K562 (cell line): ENCODE measurements at regions not wholly inside any gene's neighbourhood (a gene's known extent, or its start where the extent isn't known, plus 50 kb on each side); places are given as distances from the start of the nearest gene placed in this dataset.

ENCODE experiments used
- CREB1 ChIP-seq, 2 experiments: sonication (generic) in 1 of 2; formaldehyde crosslinking in 1 of 2; IDR thresholded peaks; 2 replicates each; pipeline versions ENCODE4 v1.6.1 to v1.8.0; 2012 to 2022; ENCODE audit warnings: inconsistent platforms in 1 of 2, mild to moderate bottlenecking in 1 of 2, missing genetic modification reagents in 1 of 2, moderate library complexity in 1 of 2
- JUNB ChIP-seq: fragments of 450-650 bp; formaldehyde crosslinking; conservative IDR thresholded peaks from 2 replicates; pipeline ENCODE4 v1.4.0; 2020; ENCODE audit warnings: mild to moderate bottlenecking
- MEF2A ChIP-seq: IDR thresholded peaks from 2 replicates; pipeline ENCODE4 v1.6.1; 2011; ENCODE audit warnings: low read depth, mild to moderate bottlenecking, low read length, moderate library complexity; ENCODE audit not compliant: control insufficient read depth
- ZNF174 ChIP-seq: fragments of 250-450 bp; sonication (Bioruptor Pico); IDR thresholded peaks from 2 replicates; pipeline ENCODE4 v1.4.0; 2020; ENCODE audit warnings: mild to moderate bottlenecking
- ZNF436 ChIP-seq: fragments of 250-450, 450-650 bp; sonication (Bioruptor Pico); formaldehyde crosslinking; IDR thresholded peaks from 2 replicates; pipeline ENCODE4 v1.7.0; 2020; ENCODE audit warnings: mild to moderate bottlenecking
- TF ChIP-seq, protein P1 (sequence below): fragments of 450-650 bp; formaldehyde crosslinking; IDR thresholded peaks from 2 replicates; pipeline ENCODE4 v1.4.0; 2022; ENCODE audit warnings: missing genetic modification characterization

DNA sequence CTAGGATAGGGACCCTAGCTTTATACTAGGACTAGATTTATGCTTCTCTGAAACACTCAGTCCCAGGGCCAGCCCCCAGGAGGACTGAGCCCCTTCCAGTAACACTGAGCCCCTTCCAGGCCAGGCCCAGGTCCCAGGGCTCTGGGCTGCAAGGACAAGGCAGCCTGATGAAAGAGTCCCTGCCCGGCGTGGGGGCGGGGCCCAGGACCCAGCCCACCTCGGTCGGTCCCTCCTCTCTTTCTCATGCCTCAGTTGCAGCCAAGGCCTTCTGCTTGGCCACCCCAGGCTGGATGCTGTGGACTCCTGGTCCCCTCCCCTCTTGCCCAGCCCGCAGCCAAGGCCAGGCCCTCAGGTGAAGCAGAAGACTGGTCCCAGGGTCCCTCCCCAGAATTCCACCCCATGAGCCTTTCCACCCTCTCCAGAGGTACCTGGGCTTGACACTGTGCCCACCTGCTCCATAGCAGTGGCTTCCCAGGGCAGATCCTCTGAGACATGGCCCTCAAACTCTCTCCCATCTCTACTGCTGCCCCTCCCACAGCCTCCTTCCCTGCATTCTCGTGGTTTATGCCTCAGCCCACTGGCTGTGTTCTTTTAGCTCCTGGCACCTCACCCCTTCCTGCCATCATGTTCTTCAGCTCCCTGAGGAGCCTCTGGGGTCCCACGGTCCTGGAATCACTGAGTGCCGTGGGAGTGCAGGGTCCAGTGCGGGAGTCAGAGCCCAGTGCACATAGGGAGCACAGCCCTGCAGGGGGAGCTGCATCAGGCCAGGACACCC, 53.6 kb upstream of the C1QTNF9B start:
- TF ChIP-seq, protein P1, sequence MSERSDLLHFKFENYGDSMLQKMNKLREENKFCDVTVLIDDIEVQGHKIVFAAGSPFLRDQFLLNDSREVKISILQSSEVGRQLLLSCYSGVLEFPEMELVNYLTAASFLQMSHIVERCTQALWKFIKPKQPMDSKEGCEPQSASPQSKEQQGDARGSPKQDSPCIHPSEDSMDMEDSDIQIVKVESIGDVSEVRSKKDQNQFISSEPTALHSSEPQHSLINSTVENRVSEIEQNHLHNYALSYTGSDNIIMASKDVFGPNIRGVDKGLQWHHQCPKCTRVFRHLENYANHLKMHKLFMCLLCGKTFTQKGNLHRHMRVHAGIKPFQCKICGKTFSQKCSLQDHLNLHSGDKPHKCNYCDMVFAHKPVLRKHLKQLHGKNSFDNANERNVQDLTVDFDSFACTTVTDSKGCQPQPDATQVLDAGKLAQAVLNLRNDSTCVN = no peak
- TF ChIP-seq ZNF436 (CRISPR knock-in tag) (no peak), JUNB (CRISPR knock-in tag) (no peak), MEF2A (no peak), ZNF174 (CRISPR knock-in tag) (no peak), CREB1 (IDR thresholded peaks at IDR 0.05) (no peak), CREB1 (CRISPR knock-in tag; IDR thresholded peaks at IDR 0.05) (no peak)
